Tibial nerve (tissue), 4 donors: ENCODE measurements at regions not wholly inside any gene's neighbourhood (a gene's known extent, or its start where the extent isn't known, plus 50 kb on each side); places are given as distances from the start of the nearest gene placed in this dataset.
"Not testable (repeated sequence)": the region's sequence is repeated elsewhere in the genome, so short reads cannot be mapped to it uniquely, and the experiment has no call there.

Source experiments
- DNase-seq, 2 donors: peaks; one replicate each; pipeline ENCODE4 v3.0.0-alpha.2; 2019; ENCODE audit warnings: low spot score in 2 of 2
- H3K27ac ChIP-seq, 4 donors: fragments of 200-600 bp; sonication (generic) in 3 of 4; one replicate each; pipeline ENCODE4 v1.5.1; 2017 to 2019; ENCODE audit warnings: mild to moderate bottlenecking in 1 of 4
- H3K27me3 ChIP-seq, 2 donors: fragments of 200-600 bp; sonication (generic) in 1 of 2; one replicate each; pipeline versions ENCODE4 v1.5.1 to v1.6.0; 2017 to 2019
- H3K36me3 ChIP-seq, 3 donors: fragments of 200-600 bp; sonication (generic); one replicate each; pipeline ENCODE4 v1.5.1; 2018 to 2019
- H3K4me1 ChIP-seq, 4 donors: fragments of 200-600 bp; sonication (generic) in 3 of 4; one replicate each; pipeline ENCODE4 v1.5.1; 2017 to 2019
- H3K4me3 ChIP-seq, 4 donors: fragments of 200-600 bp; sonication (generic) in 3 of 4; one replicate each; pipeline ENCODE4 v1.5.1; 2017 to 2019; ENCODE audit warnings: mild to moderate bottlenecking in 1 of 4, moderate library complexity in 1 of 4
- H3K9me3 ChIP-seq, 4 donors: fragments of 200-600 bp; sonication (generic) in 3 of 4; one replicate each; pipeline ENCODE4 v1.5.1; 2017 to 2019
- EP300 ChIP-seq, 2 donors: sonication (generic); formaldehyde crosslinking; IDR thresholded peaks; one replicate each; pipeline ENCODE4 v1.6.1; 2017; ENCODE audit warnings: antibody characterized with exemption in 2 of 2, mild to moderate bottlenecking in 1 of 2
- POLR2A ChIP-seq, 2 donors: fragments of 450-650 bp; IDR thresholded peaks; one replicate each; pipeline ENCODE4 v1.6.1; 2017; ENCODE audit warnings: antibody characterized with exemption in 2 of 2, mild to moderate bottlenecking in 2 of 2, moderate library complexity in 2 of 2
- WGBS, 2 donors: methylation state at CpG; one replicate each; pipeline ENCODE4 v1.1.5; 2018; 5-methylcytosine and 5-hydroxymethylcytosine counted together
- TF ChIP-seq, protein P1 (sequence below), 5 experiments: fragments of 200-600 bp in 3 of 5; fragments of 450-650 bp in 2 of 5; sonication (generic) in 3 of 5; IDR thresholded peaks; one replicate each; pipeline ENCODE4 v1.5.1; 2016 to 2019; ENCODE audit warnings: antibody characterized with exemption in 5 of 5, mild to moderate bottlenecking in 3 of 5, moderate library complexity in 2 of 5

DNA sequence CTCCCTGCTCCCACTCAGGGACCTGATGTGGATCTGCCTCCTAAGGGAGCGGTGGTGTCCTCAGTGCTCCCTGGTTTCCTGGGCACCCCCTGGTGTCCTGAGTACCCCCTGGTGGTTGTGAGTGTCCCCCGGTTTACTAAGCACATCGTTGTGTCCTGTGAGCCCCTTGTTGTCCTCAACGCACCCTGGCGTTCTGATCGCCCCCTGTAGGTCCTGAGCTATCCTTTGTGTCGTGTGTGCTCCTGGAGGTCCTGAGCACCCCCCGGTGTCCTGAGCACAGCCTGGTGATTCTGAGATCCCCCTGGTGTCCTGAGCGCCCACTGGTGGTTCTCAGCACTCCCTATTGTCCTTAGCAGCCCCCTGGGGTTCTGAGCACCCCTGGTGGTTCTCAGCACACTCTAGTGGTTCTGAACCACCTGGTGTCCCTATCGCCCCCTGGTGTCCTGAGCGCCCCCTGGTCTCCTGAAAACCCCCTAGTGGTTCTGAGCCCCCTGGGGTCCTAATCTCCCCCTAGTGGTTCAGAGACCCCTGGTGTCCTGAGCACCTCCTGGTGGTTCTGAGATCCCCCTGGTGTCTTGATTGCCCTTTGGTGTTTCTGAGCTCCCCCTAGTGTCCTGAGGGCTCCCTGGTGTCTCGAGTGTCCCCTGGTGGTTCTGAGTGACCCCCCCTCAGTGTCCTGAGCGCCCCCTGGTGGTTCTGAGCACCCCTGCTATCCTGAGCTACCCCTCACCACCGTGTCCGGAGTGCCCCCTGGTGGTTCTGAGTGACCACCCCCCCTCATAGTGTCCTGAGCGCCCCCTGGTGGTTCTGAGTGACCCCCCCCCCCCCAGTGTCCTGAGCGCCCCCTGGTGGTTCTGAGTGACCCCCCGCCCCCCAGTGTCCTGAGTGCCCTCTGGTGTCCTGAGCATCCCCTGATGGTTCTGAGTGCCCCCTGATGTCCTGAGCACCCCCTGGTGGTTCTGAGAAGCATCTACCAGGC, 615.1 kb downstream of the TMEM121 start:
- TF ChIP-seq, protein P1, sequence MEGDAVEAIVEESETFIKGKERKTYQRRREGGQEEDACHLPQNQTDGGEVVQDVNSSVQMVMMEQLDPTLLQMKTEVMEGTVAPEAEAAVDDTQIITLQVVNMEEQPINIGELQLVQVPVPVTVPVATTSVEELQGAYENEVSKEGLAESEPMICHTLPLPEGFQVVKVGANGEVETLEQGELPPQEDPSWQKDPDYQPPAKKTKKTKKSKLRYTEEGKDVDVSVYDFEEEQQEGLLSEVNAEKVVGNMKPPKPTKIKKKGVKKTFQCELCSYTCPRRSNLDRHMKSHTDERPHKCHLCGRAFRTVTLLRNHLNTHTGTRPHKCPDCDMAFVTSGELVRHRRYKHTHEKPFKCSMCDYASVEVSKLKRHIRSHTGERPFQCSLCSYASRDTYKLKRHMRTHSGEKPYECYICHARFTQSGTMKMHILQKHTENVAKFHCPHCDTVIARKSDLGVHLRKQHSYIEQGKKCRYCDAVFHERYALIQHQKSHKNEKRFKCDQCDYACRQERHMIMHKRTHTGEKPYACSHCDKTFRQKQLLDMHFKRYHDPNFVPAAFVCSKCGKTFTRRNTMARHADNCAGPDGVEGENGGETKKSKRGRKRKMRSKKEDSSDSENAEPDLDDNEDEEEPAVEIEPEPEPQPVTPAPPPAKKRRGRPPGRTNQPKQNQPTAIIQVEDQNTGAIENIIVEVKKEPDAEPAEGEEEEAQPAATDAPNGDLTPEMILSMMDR (IDR thresholded peaks at IDR 0.05), result no peak
- TF ChIP-seq EP300 (IDR thresholded peaks at IDR 0.05) (no peak), POLR2A (IDR thresholded peaks at IDR 0.05) (no peak)
- Histone ChIP-seq H3K4me1 (no peaks in the 10 kb centered on the region), H3K9me3 (no peaks in the 10 kb centered on the region), H3K27ac (no peak overlapping the region), H3K4me3 (no peak overlapping the region), H3K36me3 (no peaks in the 10 kb centered on the region), H3K27me3 (no peaks in the 10 kb centered on the region)
- 80 to 82% methylated on average over 11 to 12 of the region's 18 CpGs for WGBS, 2 donors
- DNase-seq, result no peak

DNA sequence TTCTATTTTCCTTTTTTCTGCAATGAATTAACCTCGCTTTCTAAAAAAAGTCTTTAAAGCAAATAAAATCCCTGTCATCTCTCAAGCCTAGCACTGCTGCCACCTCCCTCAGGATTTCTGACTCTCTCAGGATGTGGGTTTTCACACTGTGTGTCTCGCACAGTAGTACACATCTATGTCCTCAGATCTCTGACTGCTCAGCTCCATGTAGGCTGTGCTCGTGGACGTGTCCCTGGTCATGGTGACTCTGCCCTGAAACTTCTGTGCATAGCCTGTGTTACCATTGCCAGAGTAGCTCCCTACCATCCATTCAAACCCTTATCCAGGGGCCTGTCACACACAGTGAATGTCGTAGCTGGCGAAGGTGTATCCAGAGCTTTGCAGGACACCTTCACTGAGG, 619.3 kb downstream of the TMEM121 start:
- H3K4me1 ChIP-seq, H3K9me3 ChIP-seq, H3K4me3 ChIP-seq, DNase-seq, H3K27ac ChIP-seq, H3K27me3 ChIP-seq, H3K36me3 ChIP-seq: not testable (repeated sequence)
- 80 to 83% methylated on average over 6 of the region's 6 CpGs for WGBS, 2 donors

DNA sequence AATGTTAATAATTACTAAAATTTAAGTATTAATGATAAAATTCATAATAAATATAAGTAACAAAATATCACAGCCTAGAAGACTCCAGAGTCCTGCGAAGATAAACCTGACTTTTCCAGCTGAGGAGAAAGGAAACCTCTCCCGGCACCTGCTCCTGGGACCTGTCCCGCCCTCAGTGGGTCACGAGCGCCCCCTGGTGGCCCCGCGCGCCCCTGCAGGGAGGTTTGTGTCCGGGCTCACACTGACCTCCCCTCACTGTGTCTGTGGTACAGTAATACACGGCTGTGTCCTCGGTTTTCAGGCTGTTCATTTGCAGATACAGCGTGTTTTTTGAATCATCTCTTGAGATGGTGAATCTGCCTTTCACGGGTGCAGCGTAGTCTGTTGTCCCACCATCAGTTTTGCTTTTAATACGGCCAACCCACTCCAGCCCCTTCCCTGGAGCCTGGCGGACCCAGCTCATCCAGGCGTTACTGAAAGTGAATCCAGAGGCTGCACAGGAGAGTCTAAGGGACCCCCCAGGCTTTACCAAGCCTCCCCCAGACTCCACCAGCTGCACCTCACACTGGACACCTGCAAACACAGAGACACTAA, 627.1 kb downstream of the TMEM121 start:
- not testable (repeated sequence) for H3K27ac ChIP-seq, H3K4me1 ChIP-seq, H3K9me3 ChIP-seq, H3K4me3 ChIP-seq, H3K36me3 ChIP-seq, H3K27me3 ChIP-seq
- 30 to 32% methylated on average over 17 of the region's 17 CpGs for WGBS, 2 donors
- peak; percentile 61 to 73 for DNase-seq
- TF ChIP-seq, protein P1 (IDR thresholded peaks at IDR 0.05), result peak; percentile 31 to 88 (median 81)

DNA sequence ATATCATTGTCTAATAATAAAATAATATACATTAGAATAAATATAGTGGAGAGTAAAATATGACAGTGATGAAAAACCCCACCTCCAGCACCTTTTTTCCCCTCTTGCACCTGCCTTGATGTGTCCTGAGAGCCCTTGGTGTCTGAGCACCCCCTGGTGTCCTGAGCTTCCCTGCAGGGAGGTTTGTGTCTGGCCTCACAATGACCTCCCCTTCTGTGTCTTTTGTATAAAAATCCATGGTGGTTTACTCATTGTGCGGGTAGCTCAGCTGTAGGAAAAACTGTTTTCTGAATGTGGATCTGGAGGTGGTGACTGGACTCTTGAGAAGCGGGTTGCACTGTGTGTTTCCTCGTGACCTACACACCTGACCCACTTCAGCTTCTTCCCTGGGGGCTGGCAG, 636.9 kb downstream of the TMEM121 start:
- H3K27ac ChIP-seq, result no peak overlapping the region
- no peaks in the 10 kb centered on the region for H3K36me3 ChIP-seq
- WGBS, 2 donors, result 53 to 85% methylated on average over 3 of the region's 3 CpGs
- DNase-seq, result no peak
- no peaks in the 10 kb centered on the region for H3K27me3 ChIP-seq
- TF ChIP-seq EP300 (IDR thresholded peaks at IDR 0.05), result no peak
- TF ChIP-seq POLR2A (IDR thresholded peaks at IDR 0.05), result no peak
- TF ChIP-seq, protein P1 (IDR thresholded peaks at IDR 0.05), result no peak
- H3K4me1 ChIP-seq, result no peaks in the 10 kb centered on the region
- H3K9me3 ChIP-seq, result no peaks in the 10 kb centered on the region
- no peak overlapping the region for H3K4me3 ChIP-seq

DNA sequence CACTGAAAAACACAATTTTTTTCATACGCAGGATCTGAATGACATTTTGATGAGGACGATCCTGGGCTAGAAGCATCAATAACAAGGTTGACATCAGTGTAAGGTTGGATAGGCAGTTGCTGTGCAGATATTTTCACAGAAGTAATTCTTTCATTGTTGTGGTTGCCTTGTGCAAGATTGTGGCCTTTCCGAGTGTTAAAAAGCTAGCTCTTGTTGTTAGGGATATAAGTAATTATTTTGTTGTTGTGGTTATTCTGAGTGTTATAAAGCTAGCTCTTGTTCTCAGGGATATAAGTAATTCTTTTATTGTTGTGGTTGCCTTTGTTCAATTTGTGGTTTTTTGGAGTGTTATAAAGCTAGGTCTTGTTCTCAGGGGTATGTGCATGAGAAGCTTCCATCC, 637.4 kb downstream of the TMEM121 start:
- WGBS, 2 donors, result 57 to 88% methylated on average over 3 of the region's 3 CpGs
- not testable (repeated sequence) for H3K4me1 ChIP-seq, H3K27me3 ChIP-seq, H3K36me3 ChIP-seq, H3K9me3 ChIP-seq, H3K4me3 ChIP-seq, DNase-seq, H3K27ac ChIP-seq

DNA sequence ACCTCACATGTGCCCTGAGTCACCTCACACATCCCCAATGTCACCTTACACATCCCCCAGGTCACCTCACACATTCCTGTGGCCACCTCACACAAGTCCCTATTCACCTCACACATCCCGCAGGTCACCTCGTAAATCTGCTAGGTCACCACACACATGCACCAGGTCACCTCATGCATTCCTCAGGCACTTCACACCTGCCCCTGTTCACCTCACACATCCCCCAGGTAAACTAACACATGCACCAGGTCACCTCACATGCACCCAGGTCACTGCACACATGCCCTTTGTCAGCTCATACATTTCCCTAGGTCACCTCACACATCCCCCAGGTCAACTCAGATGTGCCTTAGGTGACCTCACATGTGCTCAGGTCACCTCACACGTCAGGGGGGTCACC, 639.8 kb downstream of the TMEM121 start:
- Histone ChIP-seq H3K4me1 (no peaks in the 10 kb centered on the region), H3K27me3 (no peaks in the 10 kb centered on the region), H3K27ac (no peak overlapping the region), H3K36me3 (no peaks in the 10 kb centered on the region), H3K9me3 (no peaks in the 10 kb centered on the region), H3K4me3 (no peak overlapping the region)
- 72 to 75% methylated on average over 3 of the region's 3 CpGs for whole genome bisulfite sequencing, 2 donors
- TF ChIP-seq, protein P1 (IDR thresholded peaks at IDR 0.05), result no peak
- no peak for TF ChIP-seq POLR2A (IDR thresholded peaks at IDR 0.05)
- no peak for DNase-seq
